ENCODE measurements at regions not wholly inside any gene's neighbourhood (a gene's known extent, or its start where the extent isn't known, plus 50 kb on each side); places are given as distances from the start of the nearest gene placed in this dataset.

GRCh38 chr4:135256111-135256510 lies 1054.5 kb upstream of the PABPC4L start:
- TF ChIP-seq POLR2A (IDR thresholded peaks at IDR 0.05) (no peak), CTCF (IDR thresholded peaks at IDR 0.05) (no peak), POLR2AphosphoS5 (IDR thresholded peaks at IDR 0.05) (no peak), EP300 (IDR thresholded peaks at IDR 0.05) (no peak)

Data from suprapubic skin (tissue), 4 donors.